ENCODE measurements at regions not wholly inside any gene's neighbourhood (a gene's known extent, or its start where the extent isn't known, plus 50 kb on each side); places are given as distances from the start of the nearest gene placed in this dataset.
A peak's percentile ranks its signal among the peaks of the same experiment; 100 is the strongest.

DNA sequence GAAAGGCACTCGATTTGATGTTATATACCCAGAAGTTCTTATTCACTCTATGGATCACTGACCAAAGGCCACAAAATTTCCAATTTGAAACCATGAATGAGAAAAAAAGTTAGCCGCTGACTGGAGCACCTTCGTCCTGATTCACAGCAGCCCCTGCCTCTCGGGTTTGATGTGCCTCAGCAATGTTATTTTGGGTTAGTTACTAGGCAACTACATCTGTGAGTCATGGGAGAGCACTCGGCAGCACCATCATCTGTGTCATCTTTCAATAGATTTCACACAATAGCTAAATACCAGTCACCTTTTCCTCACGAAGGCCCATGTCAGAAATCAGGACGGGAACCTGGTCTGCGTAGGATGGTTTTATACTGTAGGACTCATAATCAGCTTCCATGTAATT, 269.2 kb downstream of the ZBBX start:
- H3K4me3 ChIP-seq (ENCODE audit: low read depth, low read length): no peak overlapping the region
- DNase-seq (ENCODE audit: low read depth, low spot score): peak; percentile 79
- in situ Hi-C loops (cut with HindIII; ENCODE audit: low sequenced_read_pairs): no loop called here
- no peak for TF ChIP-seq CTCF (IDR thresholded peaks at IDR 0.05; ENCODE audit: low read depth, low read length)

DNA sequence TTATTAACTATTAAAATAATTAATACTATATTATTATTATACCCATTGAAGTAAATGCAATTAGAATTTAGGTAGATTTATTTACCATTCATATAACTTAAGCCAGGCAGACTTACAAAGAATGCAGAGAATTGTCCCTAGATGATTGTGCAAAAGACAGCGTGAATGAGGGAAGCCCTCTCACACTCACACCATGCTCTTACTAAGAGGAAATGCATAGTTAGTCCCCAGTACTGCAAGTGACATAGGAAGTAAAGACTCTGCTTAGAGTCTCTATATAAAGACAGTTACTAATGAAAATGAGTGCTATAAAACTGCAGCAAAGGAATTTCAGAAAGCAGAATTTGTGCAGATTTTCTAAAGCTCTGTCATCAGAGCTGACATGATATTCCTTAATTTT, 270.4 kb downstream of the ZBBX start:
- in situ Hi-C loops (cut with HindIII; ENCODE audit: low sequenced_read_pairs): no loop called here
- H3K4me3 ChIP-seq (ENCODE audit: low read depth, low read length): no peak overlapping the region
- DNase-seq (ENCODE audit: low read depth, low spot score): no peak
- no peak for TF ChIP-seq CTCF (IDR thresholded peaks at IDR 0.05; ENCODE audit: low read depth, low read length)

DNA sequence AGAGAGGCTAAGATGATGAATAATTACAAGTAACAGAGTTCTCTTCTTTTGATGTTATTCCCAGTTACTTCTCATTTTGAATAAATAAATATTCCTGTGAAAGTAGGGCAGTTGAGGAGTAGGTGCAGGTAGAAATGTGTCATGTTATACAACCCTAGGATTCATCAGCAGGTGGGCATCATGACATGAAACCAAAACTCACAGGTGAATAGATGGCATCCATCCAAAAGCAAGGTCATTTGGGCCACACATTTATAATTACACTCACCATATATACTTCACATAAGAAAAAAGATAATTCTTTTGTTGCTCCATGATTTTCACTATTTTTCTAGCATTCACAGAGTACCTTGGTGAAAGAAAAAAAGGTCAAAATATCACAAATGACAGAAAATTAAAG, 273.6 kb downstream of the ZBBX start:
- H3K4me3 ChIP-seq (ENCODE audit: low read depth, low read length): no peak overlapping the region
- in situ Hi-C loops (cut with HindIII; ENCODE audit: low sequenced_read_pairs): no loop called here
- no peak for DNase-seq (ENCODE audit: low read depth, low spot score)
- TF ChIP-seq CTCF (IDR thresholded peaks at IDR 0.05; ENCODE audit: low read depth, low read length): no peak

GRCh38 chr3:167102071-167102470, 278.0 kb downstream of the ZBBX start:
- no peak overlapping the region for H3K4me3 ChIP-seq (ENCODE audit: low read depth, low read length)
- TF ChIP-seq CTCF (IDR thresholded peaks at IDR 0.05; ENCODE audit: low read depth, low read length): peak; percentile 11
- in situ Hi-C loops (cut with HindIII; ENCODE audit: low sequenced_read_pairs): no loop called here
- DNase-seq (ENCODE audit: low read depth, low spot score): no peak

GRCh38 chr3:167100651-167101050, 279.4 kb downstream of the ZBBX start:
- DNase-seq (ENCODE audit: low read depth, low spot score): no peak
- in situ Hi-C loops (cut with HindIII; ENCODE audit: low sequenced_read_pairs): no loop called here
- H3K4me3 ChIP-seq (ENCODE audit: low read depth, low read length): no peak overlapping the region
- no peak for TF ChIP-seq CTCF (IDR thresholded peaks at IDR 0.05; ENCODE audit: low read depth, low read length)

- in situ Hi-C loops (cut with HindIII; ENCODE audit: low sequenced_read_pairs): no loop called here
- TF ChIP-seq CTCF (IDR thresholded peaks at IDR 0.05; ENCODE audit: low read depth, low read length): no peak
- no peak overlapping the region for H3K4me3 ChIP-seq (ENCODE audit: low read depth, low read length)
- no peak for DNase-seq (ENCODE audit: low read depth, low spot score)
Observed at GRCh38 chr3:167100200-167100599, 279.9 kb downstream of the ZBBX start.

GRCh38 chr3:167095976-167096375, 284.1 kb downstream of the ZBBX start:
- TF ChIP-seq CTCF (IDR thresholded peaks at IDR 0.05; ENCODE audit: low read depth, low read length): no peak
- H3K4me3 ChIP-seq (ENCODE audit: low read depth, low read length): no peak overlapping the region
- DNase-seq (ENCODE audit: low read depth, low spot score): peak; percentile 17
- in situ Hi-C loops (cut with HindIII; ENCODE audit: low sequenced_read_pairs): no loop called here

Data from astrocyte of the spinal cord (primary cell).